ENCODE measurements at regions not wholly inside any gene's neighbourhood (a gene's known extent, or its start where the extent isn't known, plus 50 kb on each side); places are given as distances from the start of the nearest gene placed in this dataset.

- Histone ChIP-seq H3K27me3 (ENCODE audit: insufficient read depth, low read length) (no peaks in the 10 kb centered on the region), H4K12ac (ENCODE audit: low read depth, low read length) (no peak overlapping the region), H3K4ac (ENCODE audit: low read depth, low read length) (no peak overlapping the region), H3K79me2 (ENCODE audit: control insufficient read depth, insufficient read depth, low read length, poor library complexity) (no peaks in the 10 kb centered on the region), H3K4me1 (ENCODE audit: control insufficient read depth in 1 of 2, insufficient read depth in 2 of 2, low read length in 2 of 2) (peaks cover 3% of the 10 kb centered on the region in 2 experiments), H4K8ac (ENCODE audit: low read depth, low read length) (no peak overlapping the region), H2BK12ac (ENCODE audit: low read length) (no peak overlapping the region), H3K4me3 (ENCODE audit: low read depth, low read length) (no peak overlapping the region), H3K79me1 (ENCODE audit: low read length) (no peaks in the 10 kb centered on the region), H2AK5ac (ENCODE audit: low read length) (no peak overlapping the region), H3K4me2 (ENCODE audit: low read length) (no peak overlapping the region), H3K27ac (ENCODE audit: low read depth, low read length) (no peak overlapping the region), H3K36me3 (ENCODE audit: control insufficient read depth in 1 of 2, insufficient read depth in 2 of 2, low read length in 2 of 2) (no peaks in the 10 kb centered on the region), H2BK120ac (ENCODE audit: insufficient read depth, low read length, poor library complexity) (no peak overlapping the region), H3K9ac (ENCODE audit: low read length) (no peak overlapping the region), H3K14ac (ENCODE audit: low read length) (no peak overlapping the region), H2BK5ac (ENCODE audit: low read depth, low read length, poor library complexity) (no peak overlapping the region), H3K9me3 (ENCODE audit: insufficient read depth, low read depth, low read length) (no peaks in the 10 kb centered on the region), H3K23ac (ENCODE audit: low read length) (no peak overlapping the region), H3K18ac (ENCODE audit: low read length) (no peak overlapping the region), H4K91ac (ENCODE audit: low read depth, low read length) (no peak overlapping the region), H2AFZ (ENCODE audit: insufficient read depth, low read length, poor library complexity) (no peak overlapping the region)
- no CpG with 5 or more reads among the region's 4 CpGs for WGBS (ENCODE audit: extremely low coverage, insufficient coverage, insufficient read length)
- DNase-seq: no peak
Observed at GRCh38 chr3:178479860-178480259, 56.4 kb upstream of the KCNMB2 start.

GRCh38 chr3:178480274-178480673 is 56.0 kb upstream of the KCNMB2 start:
- no peak overlapping the region for H4K8ac ChIP-seq (ENCODE audit: low read depth, low read length)
- H3K9me3 ChIP-seq (ENCODE audit: insufficient read depth, low read depth, low read length): no peaks in the 10 kb centered on the region
- H3K4ac ChIP-seq (ENCODE audit: low read depth, low read length): no peak overlapping the region
- no peaks in the 10 kb centered on the region for H3K27me3 ChIP-seq (ENCODE audit: insufficient read depth, low read length)
- no peaks in the 10 kb centered on the region for H3K79me1 ChIP-seq (ENCODE audit: low read length)
- H2BK12ac ChIP-seq (ENCODE audit: low read length): no peak overlapping the region
- no peaks in the 10 kb centered on the region for H3K4me1 ChIP-seq (ENCODE audit: control insufficient read depth in 1 of 2, insufficient read depth in 2 of 2, low read length in 2 of 2)
- H2BK5ac ChIP-seq (ENCODE audit: low read depth, low read length, poor library complexity): no peak overlapping the region
- no peak overlapping the region for H4K91ac ChIP-seq (ENCODE audit: low read depth, low read length)
- H3K23ac ChIP-seq (ENCODE audit: low read length): no peak overlapping the region
- DNase-seq: no peak
- H3K18ac ChIP-seq (ENCODE audit: low read length): no peak overlapping the region
- H2AFZ ChIP-seq (ENCODE audit: insufficient read depth, low read length, poor library complexity): no peak overlapping the region
- H3K79me2 ChIP-seq (ENCODE audit: control insufficient read depth, insufficient read depth, low read length, poor library complexity): no peaks in the 10 kb centered on the region
- no peak overlapping the region for H3K9ac ChIP-seq (ENCODE audit: low read length)
- no peak overlapping the region for H2AK5ac ChIP-seq (ENCODE audit: low read length)
- no peak overlapping the region for H3K27ac ChIP-seq (ENCODE audit: low read depth, low read length)
- H2BK120ac ChIP-seq (ENCODE audit: insufficient read depth, low read length, poor library complexity): no peak overlapping the region
- H3K4me3 ChIP-seq (ENCODE audit: low read depth, low read length): no peak overlapping the region
- H3K36me3 ChIP-seq (ENCODE audit: control insufficient read depth in 1 of 2, insufficient read depth in 2 of 2, low read length in 2 of 2): no peaks in the 10 kb centered on the region
- H4K12ac ChIP-seq (ENCODE audit: low read depth, low read length): no peak overlapping the region
- WGBS (ENCODE audit: extremely low coverage, insufficient coverage, insufficient read length): no CpG with 5 or more reads among the region's 5 CpGs
- H3K4me2 ChIP-seq (ENCODE audit: low read length): no peak overlapping the region
- no peak overlapping the region for H3K14ac ChIP-seq (ENCODE audit: low read length)

DNA sequence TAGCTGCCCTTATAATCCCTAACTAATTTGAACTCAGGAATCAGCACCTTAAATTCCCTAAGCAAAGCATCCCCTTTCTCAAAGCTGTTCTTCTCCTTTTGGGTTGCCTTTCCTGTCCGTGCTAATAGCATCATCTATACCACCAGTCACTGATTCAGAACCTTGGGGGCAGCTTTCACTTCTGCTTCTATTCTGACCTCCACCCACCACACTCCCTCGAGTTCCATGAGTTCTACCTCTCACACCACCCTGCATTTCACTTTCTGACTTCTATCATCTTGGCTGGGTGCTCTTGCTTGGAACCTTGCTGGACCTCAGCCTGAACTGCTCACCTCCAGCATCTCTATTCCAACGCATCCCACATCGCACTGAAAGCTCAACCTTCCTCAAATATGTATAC is 55.4 kb upstream of the KCNMB2 start:
- Histone ChIP-seq H3K36me3 (ENCODE audit: control insufficient read depth in 1 of 2, insufficient read depth in 2 of 2, low read length in 2 of 2) (no peaks in the 10 kb centered on the region), H3K4me1 (ENCODE audit: control insufficient read depth in 1 of 2, insufficient read depth in 2 of 2, low read length in 2 of 2) (no peaks in the 10 kb centered on the region), H3K9ac (ENCODE audit: low read length) (no peak overlapping the region), H4K91ac (ENCODE audit: low read depth, low read length) (no peak overlapping the region), H3K4ac (ENCODE audit: low read depth, low read length) (no peak overlapping the region), H2BK5ac (ENCODE audit: low read depth, low read length, poor library complexity) (no peak overlapping the region), H3K4me3 (ENCODE audit: low read depth, low read length) (no peak overlapping the region), H4K12ac (ENCODE audit: low read depth, low read length) (no peak overlapping the region), H3K9me3 (ENCODE audit: insufficient read depth, low read depth, low read length) (no peaks in the 10 kb centered on the region), H3K79me2 (ENCODE audit: control insufficient read depth, insufficient read depth, low read length, poor library complexity) (no peaks in the 10 kb centered on the region), H3K27ac (ENCODE audit: low read depth, low read length) (no peak overlapping the region), H3K4me2 (ENCODE audit: low read length) (no peak overlapping the region), H3K79me1 (ENCODE audit: low read length) (no peaks in the 10 kb centered on the region), H4K8ac (ENCODE audit: low read depth, low read length) (no peak overlapping the region), H2BK12ac (ENCODE audit: low read length) (no peak overlapping the region), H3K18ac (ENCODE audit: low read length) (no peak overlapping the region), H2AK5ac (ENCODE audit: low read length) (no peak overlapping the region), H2BK120ac (ENCODE audit: insufficient read depth, low read length, poor library complexity) (no peak overlapping the region), H2AFZ (ENCODE audit: insufficient read depth, low read length, poor library complexity) (no peak overlapping the region), H3K27me3 (ENCODE audit: insufficient read depth, low read length) (no peaks in the 10 kb centered on the region), H3K14ac (ENCODE audit: low read length) (no peak overlapping the region), H3K23ac (ENCODE audit: low read length) (no peak overlapping the region)
- WGBS (ENCODE audit: extremely low coverage, insufficient coverage, insufficient read length): no CpG with 5 or more reads among the region's 4 CpGs
- DNase-seq: no peak

DNA sequence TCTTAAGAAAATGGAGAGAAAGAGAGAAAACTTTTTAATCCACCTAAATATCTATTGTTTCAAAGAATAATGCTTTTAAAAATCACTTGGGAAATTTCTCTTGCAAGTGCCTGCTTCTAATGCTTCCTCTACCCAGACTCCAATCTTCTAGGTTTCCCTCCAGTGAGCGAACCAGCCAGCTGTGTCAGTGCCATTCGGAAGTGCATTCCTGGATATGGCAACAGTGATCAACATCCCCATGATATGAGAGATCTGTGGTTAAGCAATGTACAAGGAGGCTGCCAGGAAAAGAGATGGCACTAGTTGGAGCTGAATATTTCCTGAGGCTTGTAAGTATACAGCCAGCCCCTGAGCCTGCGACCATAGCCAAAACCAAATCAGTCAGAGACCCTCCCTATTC is 53.3 kb upstream of the KCNMB2 start:
- Histone ChIP-seq H4K8ac (ENCODE audit: low read depth, low read length) (no peak overlapping the region), H3K23ac (ENCODE audit: low read length) (no peak overlapping the region), H3K27ac (ENCODE audit: low read depth, low read length) (no peak overlapping the region), H3K9ac (ENCODE audit: low read length) (no peak overlapping the region), H3K4me3 (ENCODE audit: low read depth, low read length) (no peak overlapping the region), H2BK5ac (ENCODE audit: low read depth, low read length, poor library complexity) (no peak overlapping the region), H3K14ac (ENCODE audit: low read length) (no peak overlapping the region), H4K12ac (ENCODE audit: low read depth, low read length) (no peak overlapping the region), H2BK120ac (ENCODE audit: insufficient read depth, low read length, poor library complexity) (no peak overlapping the region), H3K79me1 (ENCODE audit: low read length) (no peaks in the 10 kb centered on the region), H3K18ac (ENCODE audit: low read length) (no peak overlapping the region), H3K4me2 (ENCODE audit: low read length) (no peak overlapping the region), H3K4me1 (ENCODE audit: control insufficient read depth in 1 of 2, insufficient read depth in 2 of 2, low read length in 2 of 2) (no peaks in the 10 kb centered on the region), H3K27me3 (ENCODE audit: insufficient read depth, low read length) (no peaks in the 10 kb centered on the region), H2AK5ac (ENCODE audit: low read length) (no peak overlapping the region), H2BK12ac (ENCODE audit: low read length) (no peak overlapping the region), H3K36me3 (ENCODE audit: control insufficient read depth in 1 of 2, insufficient read depth in 2 of 2, low read length in 2 of 2) (no peaks in the 10 kb centered on the region), H2AFZ (ENCODE audit: insufficient read depth, low read length, poor library complexity) (no peak overlapping the region), H4K91ac (ENCODE audit: low read depth, low read length) (no peak overlapping the region), H3K4ac (ENCODE audit: low read depth, low read length) (no peak overlapping the region), H3K9me3 (ENCODE audit: insufficient read depth, low read depth, low read length) (no peaks in the 10 kb centered on the region), H3K79me2 (ENCODE audit: control insufficient read depth, insufficient read depth, low read length, poor library complexity) (no peaks in the 10 kb centered on the region)
- DNase-seq: no peak
- no CpG with 5 or more reads among the region's 3 CpGs for WGBS (ENCODE audit: extremely low coverage, insufficient coverage, insufficient read length)

All from trophoblast cell (in vitro differentiated cells and primary cell).